ENCODE measurements at regions not wholly inside any gene's neighbourhood (a gene's known extent, or its start where the extent isn't known, plus 50 kb on each side); places are given as distances from the start of the nearest gene placed in this dataset.

- ATAC-seq (no peak), DNase-seq (no peak)
- peaks cover 0 to 3% (median 0%) of the 10 kb centered on the region in 5 donors for H3K36me3 Mint-ChIP-seq
- intact Hi-C loops (cut with micrococcal nuclease): loop anchor here in 1 of 2 donors (10.0 kb wide), 1 partner anchor 325 kb away; no protein-coding TSS in a partner anchor
- H3K27me3 Mint-ChIP-seq: peaks cover 0 to 11% (median 3%) of the 10 kb centered on the region in 5 donors
- H3K27ac ChIP-seq (ENCODE audit: low read depth, low read length): no peak overlapping the region
- no peak overlapping the region for H3K4me3 Mint-ChIP-seq
- H3K27me3 ChIP-seq (ENCODE audit: control insufficient read depth in 2 of 2, insufficient read depth in 2 of 2, low read length in 2 of 2): no peaks in the 10 kb centered on the region
- H3K4me1 Mint-ChIP-seq: peaks cover 0 to 21% (median 8%) of the 10 kb centered on the region in 7 donors
- no peaks in the 10 kb centered on the region for H3K9me3 ChIP-seq (ENCODE audit: control insufficient read depth in 2 of 3, low read length in 3 of 3)
- POLR2A ChIA-PET: no interaction called here
- H3K36me3 ChIP-seq (ENCODE audit: control insufficient read depth in 2 of 3, insufficient read depth in 3 of 3, low read length in 3 of 3): no peaks in the 10 kb centered on the region
- no peaks in the 10 kb centered on the region for H3K9me3 Mint-ChIP-seq
- CTCF ChIA-PET: no interaction called here
- no peak overlapping the region for H3K27ac Mint-ChIP-seq
- H3K4me3 ChIP-seq (ENCODE audit: low read length): no peak overlapping the region
- peaks cover 0 to 4% of the 10 kb centered on the region in 2 donors for H3K4me1 ChIP-seq (ENCODE audit: control insufficient read depth in 2 of 2, insufficient read depth in 2 of 2, low read length in 2 of 2)
Observed at GRCh38 chr6:166749666-166750065, 122.6 kb upstream of the RPS6KA2 start.

DNA sequence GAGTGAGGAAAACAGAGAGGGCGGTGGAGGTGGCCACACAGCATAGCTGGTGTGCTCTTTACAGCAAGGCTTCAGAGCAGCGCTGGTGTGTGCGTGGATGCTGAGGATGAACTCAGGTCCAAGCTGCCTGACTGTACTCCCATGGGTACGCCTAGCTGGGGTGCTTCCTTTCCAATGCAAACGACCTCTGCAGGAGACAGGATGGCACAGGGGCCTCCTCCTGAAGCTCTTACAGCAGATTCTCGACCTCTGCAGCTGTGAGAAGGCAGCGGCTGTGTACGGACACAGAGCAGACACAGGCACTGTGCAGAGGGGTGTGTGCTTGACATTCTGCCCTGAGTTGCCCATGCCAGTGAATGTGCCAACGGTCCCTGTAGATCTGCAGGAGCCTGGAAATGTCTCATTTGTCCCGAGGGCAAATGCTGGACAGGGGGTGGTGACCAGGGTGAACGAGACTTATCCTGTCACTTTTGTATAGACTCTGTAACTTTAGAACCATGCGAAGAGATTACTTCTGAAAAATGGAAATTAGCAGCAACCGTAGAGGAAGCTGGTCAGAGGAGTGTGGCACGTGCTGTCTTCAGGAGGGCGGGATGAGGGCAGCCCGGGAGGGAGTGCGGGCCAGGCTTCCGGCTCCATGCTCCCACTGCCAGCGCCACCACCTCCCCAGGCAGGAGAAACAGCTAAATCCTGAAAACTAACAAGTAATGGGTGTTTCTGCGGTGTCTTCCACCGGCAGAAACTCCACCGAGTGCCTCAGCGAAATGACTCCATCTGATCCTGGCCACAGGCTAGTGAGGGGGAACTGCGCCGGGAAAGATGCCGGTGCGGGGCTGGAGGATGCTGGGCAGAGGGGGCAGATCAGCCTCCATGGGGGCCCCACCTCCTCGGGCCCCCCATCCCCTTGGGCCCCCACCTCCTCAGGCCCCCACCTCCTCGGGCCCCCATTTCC, 120.9 kb upstream of the RPS6KA2 start:
- intact Hi-C loops (cut with micrococcal nuclease): no loop called here
- Mint-ChIP-seq H3K27me3 (peaks cover 0 to 8% (median 3%) of the 10 kb centered on the region in 5 donors), H3K4me1 (peaks cover 0 to 21% (median 8%) of the 10 kb centered on the region in 7 donors), H3K9me3 (no peaks in the 10 kb centered on the region), H3K27ac (peak overlapping the region in 2 of 9 donors; percentile 32 to 74), H3K4me3 (peak overlapping the region in 2 of 10 donors; percentile 43 to 53), H3K36me3 (no peaks in the 10 kb centered on the region)
- no peak for DNase-seq
- H3K27ac ChIP-seq (ENCODE audit: low read depth, low read length): no peak overlapping the region
- CTCF ChIA-PET: no interaction called here
- H3K27me3 ChIP-seq (ENCODE audit: control insufficient read depth in 2 of 2, insufficient read depth in 2 of 2, low read length in 2 of 2): no peaks in the 10 kb centered on the region
- POLR2A ChIA-PET: no interaction called here
- H3K9me3 ChIP-seq (ENCODE audit: control insufficient read depth in 2 of 3, low read length in 3 of 3): no peaks in the 10 kb centered on the region
- no peak overlapping the region for H3K4me3 ChIP-seq (ENCODE audit: low read length)
- peaks cover 0 to 4% of the 10 kb centered on the region in 2 donors for H3K4me1 ChIP-seq (ENCODE audit: control insufficient read depth in 2 of 2, insufficient read depth in 2 of 2, low read length in 2 of 2)
- H3K36me3 ChIP-seq (ENCODE audit: control insufficient read depth in 2 of 3, insufficient read depth in 3 of 3, low read length in 3 of 3): no peaks in the 10 kb centered on the region
- ATAC-seq: no peak

- H3K4me3 ChIP-seq (ENCODE audit: low read length): no peak overlapping the region
- no peaks in the 10 kb centered on the region for H3K9me3 Mint-ChIP-seq
- H3K4me1 ChIP-seq (ENCODE audit: control insufficient read depth in 2 of 2, insufficient read depth in 2 of 2, low read length in 2 of 2): peaks cover 0 to 4% of the 10 kb centered on the region in 2 donors
- H3K27ac ChIP-seq (ENCODE audit: low read depth, low read length): no peak overlapping the region
- H3K9me3 ChIP-seq (ENCODE audit: control insufficient read depth in 2 of 3, low read length in 3 of 3): no peaks in the 10 kb centered on the region
- intact Hi-C loops (cut with micrococcal nuclease): no loop called here
- H3K4me3 Mint-ChIP-seq: no peak overlapping the region
- CTCF ChIA-PET: no interaction called here
- POLR2A ChIA-PET: no interaction called here
- no peaks in the 10 kb centered on the region for H3K36me3 Mint-ChIP-seq
- H3K27ac Mint-ChIP-seq: no peak overlapping the region
- no peak for ATAC-seq
- H3K27me3 ChIP-seq (ENCODE audit: control insufficient read depth in 2 of 2, insufficient read depth in 2 of 2, low read length in 2 of 2): no peaks in the 10 kb centered on the region
- no peaks in the 10 kb centered on the region for H3K36me3 ChIP-seq (ENCODE audit: control insufficient read depth in 2 of 3, insufficient read depth in 3 of 3, low read length in 3 of 3)
- H3K27me3 Mint-ChIP-seq: peaks cover 0 to 6% (median 3%) of the 10 kb centered on the region in 5 donors
- no peak for DNase-seq
- peaks cover 0 to 13% (median 8%) of the 10 kb centered on the region in 7 donors for H3K4me1 Mint-ChIP-seq
Observed at GRCh38 chr6:166745801-166746668, 119.0 kb upstream of the RPS6KA2 start.

GRCh38 chr6:166744223-166745134, 117.4 kb upstream of the RPS6KA2 start:
- Mint-ChIP-seq H3K27me3 (no peaks in the 10 kb centered on the region), H3K4me1 (peaks cover 0 to 9% (median 0%) of the 10 kb centered on the region in 7 donors), H3K9me3 (no peaks in the 10 kb centered on the region), H3K36me3 (no peaks in the 10 kb centered on the region), H3K4me3 (no peak overlapping the region), H3K27ac (no peak overlapping the region)
- CTCF ChIA-PET: interaction anchor here (0.6 kb wide), 1 partner anchor 43 kb away, joined by 3 read pairs; no protein-coding TSS in a partner anchor
- H3K36me3 ChIP-seq (ENCODE audit: control insufficient read depth in 2 of 3, insufficient read depth in 3 of 3, low read length in 3 of 3): no peaks in the 10 kb centered on the region
- no peaks in the 10 kb centered on the region for H3K9me3 ChIP-seq (ENCODE audit: control insufficient read depth in 2 of 3, low read length in 3 of 3)
- POLR2A ChIA-PET: no interaction called here
- no peak overlapping the region for H3K27ac ChIP-seq (ENCODE audit: low read depth, low read length)
- ATAC-seq (no peak), DNase-seq (no peak)
- H3K4me3 ChIP-seq (ENCODE audit: low read length): no peak overlapping the region
- intact Hi-C loops (cut with micrococcal nuclease): no loop called here
- H3K27me3 ChIP-seq (ENCODE audit: control insufficient read depth in 2 of 2, insufficient read depth in 2 of 2, low read length in 2 of 2): no peaks in the 10 kb centered on the region
- no peaks in the 10 kb centered on the region for H3K4me1 ChIP-seq (ENCODE audit: control insufficient read depth in 2 of 2, insufficient read depth in 2 of 2, low read length in 2 of 2)

- no peaks in the 10 kb centered on the region for H3K36me3 Mint-ChIP-seq
- H3K9me3 Mint-ChIP-seq: no peaks in the 10 kb centered on the region
- intact Hi-C loops (cut with micrococcal nuclease): no loop called here
- ATAC-seq: no peak
- no peak overlapping the region for H3K4me3 ChIP-seq (ENCODE audit: low read length)
- H3K27ac ChIP-seq (ENCODE audit: low read depth, low read length): no peak overlapping the region
- no peaks in the 10 kb centered on the region for H3K27me3 ChIP-seq (ENCODE audit: control insufficient read depth in 2 of 2, insufficient read depth in 2 of 2, low read length in 2 of 2)
- H3K4me3 Mint-ChIP-seq: no peak overlapping the region
- CTCF ChIA-PET: no interaction called here
- H3K4me1 Mint-ChIP-seq: peaks cover 0 to 12% (median 0%) of the 10 kb centered on the region in 7 donors
- DNase-seq: no peak
- no peaks in the 10 kb centered on the region for H3K27me3 Mint-ChIP-seq
- H3K27ac Mint-ChIP-seq: no peak overlapping the region
- POLR2A ChIA-PET: no interaction called here
- H3K36me3 ChIP-seq (ENCODE audit: control insufficient read depth in 2 of 3, insufficient read depth in 3 of 3, low read length in 3 of 3): no peaks in the 10 kb centered on the region
- no peaks in the 10 kb centered on the region for H3K9me3 ChIP-seq (ENCODE audit: control insufficient read depth in 2 of 3, low read length in 3 of 3)
- H3K4me1 ChIP-seq (ENCODE audit: control insufficient read depth in 2 of 2, insufficient read depth in 2 of 2, low read length in 2 of 2): no peaks in the 10 kb centered on the region
Observed at GRCh38 chr6:166743406-166744222, 116.6 kb upstream of the RPS6KA2 start.
